A549 (cell line): ENCODE measurements at regions not wholly inside any gene's neighbourhood (a gene's known extent, or its start where the extent isn't known, plus 50 kb on each side); places are given as distances from the start of the nearest gene placed in this dataset.

Experiments
- ATAC-seq, 2 experiments: fragments of 200-7000 bp in 1 of 2; fragments of >200 bp in 1 of 2; cut with Nextera tagmentation in 1 of 2; cut with Tn5 transposase in 1 of 2; 3 replicates each; pipeline versions ENCODE4 v1.8.0 to v1.9.1; 2018 to 2020; ENCODE audit warnings: mild to moderate bottlenecking in 1 of 2, moderate library complexity in 1 of 2
- CTCF ChIA-PET: fragments of 300-600 bp; sonication (Branson Sonifier 250); formaldehyde crosslinking; extraction: SDS; loops from one replicate; lab custom pipeline; 2021; ENCODE audit warnings: antibody characterized with exemption, inconsistent platforms; lab: Yijun Ruan, JAX
- POLR2A ChIA-PET: fragments of 350-600 bp; formaldehyde crosslinking; extraction: SDS; loops from one replicate; lab custom pipeline; 2021; ENCODE audit warnings: antibody characterized with exemption, inconsistent platforms; lab: Yijun Ruan, JAX
- DNase-seq, 2 experiments: peaks; one replicate each; pipeline versions ENCODE4 v3.0.0 to v3.0.0-alpha.2; 2011 to 2016; ENCODE audit warnings: low read depth in 1 of 2, low spot score in 1 of 2
- FAIRE-seq: peaks from 2 replicates; lab custom pipeline; 2011; peaks lifted over from hg19 to GRCh38; lab: Jason Lieb, UNC
- H3K27ac ChIP-seq, 2 experiments: fragments of >200 bp; sonication (Bioruptor Twin); formaldehyde crosslinking; 3 replicates each; pipeline ENCODE4 v1.5.1; 2016 to 2017
- H3K4me1 ChIP-seq: fragments of >200 bp; sonication (Bioruptor Twin); formaldehyde crosslinking; 3 replicates; pipeline ENCODE4 v1.6.1; 2016
- H3K4me2 ChIP-seq: fragments of >200 bp; sonication (Bioruptor Twin); formaldehyde crosslinking; 3 replicates; pipeline ENCODE4 v1.6.1; 2016
- H3K4me3 ChIP-seq: fragments of >200 bp; sonication (Bioruptor Twin); formaldehyde crosslinking; 3 replicates; pipeline ENCODE4 v1.5.1; 2016
- H3K9me3 ChIP-seq: fragments of >200 bp; sonication (Bioruptor Twin); formaldehyde crosslinking; 3 replicates; pipeline ENCODE4 v1.6.1; 2016
- BCL3 ChIP-seq: fragments of >200 bp; sonication (Bioruptor Twin); formaldehyde crosslinking; IDR thresholded peaks from 3 replicates; pipeline ENCODE4 v1.6.1; 2016
- BHLHE40 ChIP-seq: IDR thresholded peaks from 2 replicates; pipeline ENCODE4 v1.6.1; 2012; ENCODE audit warnings: low read depth, low read length, inconsistent platforms
- CEBPB ChIP-seq, 2 experiments: fragments of >200 bp in 1 of 2; sonication (Bioruptor Twin) in 1 of 2; formaldehyde crosslinking in 1 of 2; IDR thresholded peaks; 2 replicates each; pipeline ENCODE4 v1.6.1; 2012 to 2016
- EHMT2 ChIP-seq: fragments of 200-600 bp; sonication (generic); IDR thresholded peaks from 2 replicates; pipeline ENCODE4 v1.6.1; 2016; ENCODE audit warnings: antibody characterized with exemption, low read depth, mild to moderate bottlenecking, moderate library complexity
- ELK1 ChIP-seq: fragments of 150-350 bp; IDR thresholded peaks from 2 replicates; pipeline ENCODE4 v1.6.1; 2014; ENCODE audit warnings: low read depth, mild to moderate bottlenecking, low read length
- EP300 ChIP-seq, 2 experiments: fragments of >200 bp; sonication (Bioruptor Twin); formaldehyde crosslinking; IDR thresholded peaks; 2 replicates in 1 of 2; 3 replicates in 1 of 2; pipeline ENCODE4 v1.6.1; 2016 to 2017
- FOSL2 ChIP-seq, 2 experiments: fragments of 450-650 bp in 1 of 2; fragments of >200 bp in 1 of 2; sonication (Bioruptor Twin) in 1 of 2; formaldehyde crosslinking; IDR thresholded peaks; 2 replicates each; pipeline versions ENCODE4 v1.5.0 to v1.6.1; 2016 to 2020; ENCODE audit warnings: mild to moderate bottlenecking in 1 of 2, moderate library complexity in 1 of 2
- FOXS1 ChIP-seq: fragments of 250-450 bp; sonication (Bioruptor Pico); IDR thresholded peaks from 2 replicates; pipeline ENCODE4 v1.5.0; 2020; ENCODE audit warnings: mild to moderate bottlenecking, moderate library complexity
- GATA3 ChIP-seq: IDR thresholded peaks from 2 replicates; pipeline ENCODE4 v1.6.1; 2012; ENCODE audit warnings: borderline replicate concordance
- HDAC2 ChIP-seq: fragments of 200-600 bp; sonication (generic); IDR thresholded peaks from 2 replicates; pipeline ENCODE4 v1.6.1; 2016
- HMGXB4 ChIP-seq: fragments of 250-450 bp; sonication (Bioruptor Pico); IDR thresholded peaks from 2 replicates; pipeline ENCODE4 v1.5.0; 2021; ENCODE audit warnings: mild to moderate bottlenecking, moderate library complexity, borderline replicate concordance
- HOXA7 ChIP-seq: fragments of 250-450 bp; sonication (Bioruptor Pico); IDR thresholded peaks from 2 replicates; pipeline ENCODE4 v1.5.0; 2020; ENCODE audit warnings: mild to moderate bottlenecking, moderate library complexity
- HOXB13 ChIP-seq: fragments of 250-450 bp; sonication (Bioruptor Pico); IDR thresholded peaks from 2 replicates; pipeline ENCODE4 v1.5.0; 2020; ENCODE audit warnings: low read depth, mild to moderate bottlenecking, moderate library complexity
- KDM1A ChIP-seq: fragments of 200-600 bp; sonication (generic); IDR thresholded peaks from 2 replicates; pipeline ENCODE4 v1.6.1; 2016; ENCODE audit warnings: low read depth, mild to moderate bottlenecking
- MYC ChIP-seq: IDR thresholded peaks from 2 replicates; pipeline ENCODE4 v1.6.1; 2012; ENCODE audit warnings: mild to moderate bottlenecking, inconsistent platforms, low read length, improper control_type of control experiment, borderline replicate concordance
- NPAS2 ChIP-seq: fragments of 250-450 bp; sonication (Bioruptor Pico); IDR thresholded peaks from 2 replicates; pipeline ENCODE4 v1.8.0; 2022; ENCODE audit warnings: mild to moderate bottlenecking, moderate library complexity, borderline replicate concordance
- RNF2 ChIP-seq: fragments of 200-600 bp; sonication (generic); IDR thresholded peaks from 2 replicates; pipeline ENCODE4 v1.6.1; 2016; ENCODE audit warnings: low read depth, mild to moderate bottlenecking, antibody characterized with exemption, moderate library complexity, borderline replicate concordance
- USF2 ChIP-seq: fragments of 450-650 bp; IDR thresholded peaks from 2 replicates; pipeline ENCODE4 v1.6.1; 2014; ENCODE audit warnings: antibody characterized with exemption
- ZNF302 ChIP-seq: fragments of 250-450 bp; sonication (Bioruptor Pico); IDR thresholded peaks from 2 replicates; pipeline ENCODE4 v1.9.0; 2021; ENCODE audit warnings: inconsistent platforms, mild to moderate bottlenecking, moderate library complexity
- ZSCAN20 ChIP-seq: fragments of 250-450 bp; sonication (Bioruptor Pico); IDR thresholded peaks from 2 replicates; pipeline ENCODE4 v1.8.0; 2022; ENCODE audit warnings: mild to moderate bottlenecking, moderate library complexity
- WGBS: methylation state at CpG from one replicate; pipeline ENCODE4 v1.1.6; 2017; ENCODE audit errors: missing lambda C conversion rate; 5-methylcytosine and 5-hydroxymethylcytosine counted together

- DNase-seq (no peak), FAIRE-seq (no peak), ATAC-seq (no peak)
- CTCF ChIA-PET: interaction anchor here (1.1 to 5.8 kb wide), 4 partner anchors 12 to 823 kb away, joined by 3 to 98 read pairs (median 6); partner anchors contain the start of gene IGFBP3
- POLR2A ChIA-PET: no interaction called here
- no peak overlapping the region for H3K27ac ChIP-seq
- H3K9me3 ChIP-seq: no peaks in the 10 kb centered on the region
- peaks cover 6% of the 10 kb centered on the region; the same call in 1 of the 3 replicates for H3K4me1 ChIP-seq
- H3K4me2 ChIP-seq: no peak overlapping the region
- 83% methylated on average over 5 of the region's 5 CpGs for WGBS
- TF ChIP-seq NPAS2 (no peak), KDM1A (no peak), MYC (no peak), RNF2 (no peak), BHLHE40 (no peak), GATA3 (no peak), HOXB13 (CRISPR knock-in tag) (no peak), HDAC2 (no peak), ELK1 (no peak), ZNF302 (CRISPR knock-in tag) (no peak), USF2 (no peak)
- TF ChIP-seq, all 56 proteins: peak for 0
- H3K4me3 ChIP-seq: no peak overlapping the region
Observed at GRCh38 chr7:46357851-46358250, 436.8 kb upstream of the IGFBP3 start.

- peaks cover 6% of the 10 kb centered on the region for H3K4me1 ChIP-seq
- no peak overlapping the region for H3K27ac ChIP-seq
- TF ChIP-seq BCL3: no peak
- no peak for TF ChIP-seq EP300 (IDR thresholded peaks at IDR 0.05)
- no peak for TF ChIP-seq FOSL2 (IDR thresholded peaks at IDR 0.05)
- TF ChIP-seq FOSL2 (CRISPR knock-in tag; IDR thresholded peaks at IDR 0.05): no peak
- no peak for TF ChIP-seq EHMT2
- no peak for TF ChIP-seq HMGXB4 (CRISPR knock-in tag)
- TF ChIP-seq ZSCAN20 (CRISPR knock-in tag): no peak
- TF ChIP-seq HOXA7 (CRISPR knock-in tag): no peak
- TF ChIP-seq CEBPB (IDR thresholded peaks at IDR 0.05): no peak
- TF ChIP-seq FOXS1: no peak
- TF ChIP-seq, all 56 proteins: peak for 0
- no peaks in the 10 kb centered on the region for H3K9me3 ChIP-seq
- POLR2A ChIA-PET: no interaction called here
- no peak overlapping the region for H3K4me3 ChIP-seq
- no peak overlapping the region for H3K4me2 ChIP-seq
- no peak for DNase-seq
- WGBS: 73% methylated on average over 2 of the region's 2 CpGs
- CTCF ChIA-PET: interaction anchor here (1.1 to 5.8 kb wide), 4 partner anchors 12 to 823 kb away, joined by 3 to 98 read pairs (median 6); partner anchors contain the start of gene IGFBP3
- ATAC-seq: no peak
- FAIRE-seq: no peak
Observed at GRCh38 chr7:46357290-46357689, 436.2 kb upstream of the IGFBP3 start.
